ENCODE measurements at regions not wholly inside any gene's neighbourhood (a gene's known extent, or its start where the extent isn't known, plus 50 kb on each side); places are given as distances from the start of the nearest gene placed in this dataset.

- no peak for TF ChIP-seq ETV6 (CRISPR knock-in tag; IDR thresholded peaks at IDR 0.05)
- TF ChIP-seq FOXP1 (CRISPR knock-in tag; IDR thresholded peaks at IDR 0.05; ENCODE audit: borderline replicate concordance) = no peak
- no peak for TF ChIP-seq RELA (CRISPR knock-in tag; IDR thresholded peaks at IDR 0.05; ENCODE audit: borderline replicate concordance)
Observed at GRCh38 chr3:120516136-120516535, 65.3 kb upstream of the FSTL1 start (continued).

- H3K27ac Mint-ChIP-seq = no peak overlapping the region
- ChIA-PET CTCF (interaction anchor here (1.2 kb wide), 1 partner anchor 95 kb away, joined by 4 read pairs; no protein-coding TSS in a partner anchor), POLR2A (no interaction called here)
- peaks cover 30% of the 10 kb centered on the region for H3K36me3 Mint-ChIP-seq
- TF ChIP-seq, protein P1, sequence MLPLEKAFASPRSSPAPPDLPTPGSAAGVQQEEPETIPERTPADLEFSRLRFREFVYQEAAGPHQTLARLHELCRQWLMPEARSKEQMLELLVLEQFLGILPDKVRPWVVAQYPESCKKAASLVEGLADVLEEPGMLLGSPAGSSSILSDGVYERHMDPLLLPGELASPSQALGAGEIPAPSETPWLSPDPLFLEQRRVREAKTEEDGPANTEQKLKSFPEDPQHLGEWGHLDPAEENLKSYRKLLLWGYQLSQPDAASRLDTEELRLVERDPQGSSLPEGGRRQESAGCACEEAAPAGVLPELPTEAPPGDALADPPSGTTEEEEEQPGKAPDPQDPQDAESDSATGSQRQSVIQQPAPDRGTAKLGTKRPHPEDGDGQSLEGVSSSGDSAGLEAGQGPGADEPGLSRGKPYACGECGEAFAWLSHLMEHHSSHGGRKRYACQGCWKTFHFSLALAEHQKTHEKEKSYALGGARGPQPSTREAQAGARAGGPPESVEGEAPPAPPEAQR (CRISPR knock-in tag; IDR thresholded peaks at IDR 0.05) = no peak
- TF ChIP-seq ATF6 (CRISPR knock-in tag; IDR thresholded peaks at IDR 0.05) = no peak
- TF ChIP-seq SMAD4 (CRISPR knock-in tag; IDR thresholded peaks at IDR 0.05) = no peak
- TF ChIP-seq FOXK1 (CRISPR knock-in tag; IDR thresholded peaks at IDR 0.05) = no peak
- no peak for TF ChIP-seq SOX15 (CRISPR knock-in tag; IDR thresholded peaks at IDR 0.05)
- TF ChIP-seq NFE2L1 (CRISPR knock-in tag; IDR thresholded peaks at IDR 0.05) = no peak
- no peak for TF ChIP-seq KAT7 (CRISPR knock-in tag; IDR thresholded peaks at IDR 0.05; ENCODE audit: borderline replicate concordance)
- TF ChIP-seq ARID4B (CRISPR knock-in tag; IDR thresholded peaks at IDR 0.05; ENCODE audit: borderline replicate concordance) = no peak
- no peak for TF ChIP-seq ZBTB21 (CRISPR knock-in tag; IDR thresholded peaks at IDR 0.05; ENCODE audit: borderline replicate concordance)
- DNase-seq (ENCODE audit: low spot score) = no peak
- no peak for ATAC-seq
- H3K9me3 Mint-ChIP-seq = peaks cover 44% of the 10 kb centered on the region
- H3K27me3 Mint-ChIP-seq (ENCODE audit: low read depth) = peaks cover 11% of the 10 kb centered on the region
- no peaks in the 10 kb centered on the region for H3K4me1 Mint-ChIP-seq
- H3K4me3 Mint-ChIP-seq = no peak overlapping the region
Observed at GRCh38 chr3:120512655-120513054, 61.9 kb upstream of the FSTL1 start.

DNA sequence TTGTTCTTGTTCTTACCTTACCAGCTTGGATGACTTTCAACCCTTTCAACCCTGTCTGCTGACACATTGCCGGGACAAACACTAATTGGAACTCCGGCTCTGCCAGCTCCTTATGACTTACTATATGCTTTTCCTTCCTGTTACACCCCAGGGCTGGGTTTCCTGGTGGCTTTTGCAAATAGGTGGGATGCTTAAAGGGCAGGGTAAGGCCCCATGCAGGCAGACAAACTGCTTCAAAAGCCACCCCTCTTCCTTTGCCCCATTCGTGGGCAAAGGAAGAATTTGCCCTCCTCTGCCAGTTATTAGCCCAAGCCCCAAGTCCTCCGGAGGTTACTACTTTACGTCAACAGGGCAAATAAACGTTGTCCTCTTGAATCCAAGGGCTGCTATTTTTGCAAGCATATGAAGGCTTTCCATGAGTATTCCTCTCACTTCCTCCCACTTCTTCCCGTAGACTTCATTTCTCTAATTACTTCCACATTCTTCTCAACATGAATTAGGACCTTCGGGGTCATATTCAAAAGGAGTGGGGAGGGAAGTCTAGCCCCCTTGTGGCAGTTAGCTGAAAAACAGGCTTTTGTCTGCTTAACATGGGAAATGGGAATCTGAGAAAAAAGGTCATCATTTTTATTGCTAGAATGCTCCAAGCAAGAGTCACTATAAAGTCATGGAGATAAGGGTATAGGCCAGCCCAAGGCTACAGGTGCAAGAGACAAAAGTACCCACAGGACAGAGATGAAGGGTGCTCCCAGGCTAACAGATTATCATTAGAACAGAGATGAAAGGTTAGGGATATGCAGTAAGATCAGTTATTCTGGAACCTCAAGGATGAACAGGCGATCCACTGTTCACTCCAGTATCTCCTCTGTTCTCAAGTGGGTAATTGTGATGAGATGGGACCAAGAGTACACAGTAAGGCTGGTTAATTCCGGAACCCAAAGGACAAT, 56.3 kb upstream of the FSTL1 start:
- H3K27me3 Mint-ChIP-seq (ENCODE audit: low read depth) = no peaks in the 10 kb centered on the region
- no peak overlapping the region for H3K27ac Mint-ChIP-seq
- ChIA-PET POLR2A (no interaction called here), CTCF (interaction anchor here (0.6 to 1.6 kb wide), 8 partner anchors 10 to 117 kb away, joined by 3 to 11 read pairs (median 6); no protein-coding TSS in a partner anchor)
- DNase-seq (ENCODE audit: low spot score) (peak; percentile 39), ATAC-seq (0 out of 2 replicates have a peak, but pooled peaks have one; percentile 17)
- TF ChIP-seq ZNF671 (CRISPR knock-in tag; IDR thresholded peaks at IDR 0.05) = no peak
- TF ChIP-seq CTCF (IDR thresholded peaks at IDR 0.05) = peak; percentile 52
- peaks cover 26% of the 10 kb centered on the region for H3K4me1 Mint-ChIP-seq
- no peak overlapping the region for H3K4me3 Mint-ChIP-seq
- peaks cover 32% of the 10 kb centered on the region for H3K36me3 Mint-ChIP-seq
- H3K9me3 Mint-ChIP-seq = peaks cover 42% of the 10 kb centered on the region
